HUDEP-2 (cell line): ENCODE measurements at regions not wholly inside any gene's neighbourhood (a gene's known extent, or its start where the extent isn't known, plus 50 kb on each side); places are given as distances from the start of the nearest gene placed in this dataset.

ENCODE experiments used
- DNase-seq, 76 experiments: peaks; one replicate each; lab custom pipeline; 2025; ENCODE audit not compliant: unreplicated experiment in 76 of 76; lab: John Stamatoyannopoulos, UW

GRCh38 chr3:182185313-182185712 lies 473.6 kb downstream of the SOX2 start:
- DNase-seq = no peak

GRCh38 chr3:182190056-182190455 lies 478.3 kb downstream of the SOX2 start:
- no peak for DNase-seq

GRCh38 chr3:182198345-182198744 lies 486.6 kb downstream of the SOX2 start:
- DNase-seq = no peak

- DNase-seq = no peak
Measured at GRCh38 chr3:182201456-182202168, 489.9 kb downstream of the SOX2 start.

GRCh38 chr3:182212479-182213076 lies 500.9 kb downstream of the SOX2 start:
- DNase-seq = no peak

GRCh38 chr3:182214416-182214815 lies 502.7 kb downstream of the SOX2 start:
- DNase-seq = no peak

- DNase-seq = no peak
Measured at GRCh38 chr3:182215881-182216280, 504.2 kb downstream of the SOX2 start.

GRCh38 chr3:182216311-182216970 lies 504.7 kb downstream of the SOX2 start:
- DNase-seq = no peak

- DNase-seq = no peak
Measured at GRCh38 chr3:182220013-182220412, 508.3 kb downstream of the SOX2 start.

- no peak for DNase-seq
Measured at GRCh38 chr3:182220471-182220870, 508.7 kb downstream of the SOX2 start.

GRCh38 chr3:182226995-182227394 lies 515.3 kb downstream of the SOX2 start:
- no peak for DNase-seq

- DNase-seq = no peak
Measured at GRCh38 chr3:182233405-182233804, 521.7 kb downstream of the SOX2 start.

- DNase-seq = no peak
Measured at GRCh38 chr3:182233957-182234356, 522.2 kb downstream of the SOX2 start.

GRCh38 chr3:182234881-182235280 lies 523.2 kb downstream of the SOX2 start:
- no peak for DNase-seq

- DNase-seq = no peak
Measured at GRCh38 chr3:182235504-182235903, 523.8 kb downstream of the SOX2 start.

GRCh38 chr3:182238126-182238525 lies 526.4 kb downstream of the SOX2 start:
- no peak for DNase-seq

GRCh38 chr3:182239316-182239715 lies 527.6 kb downstream of the SOX2 start:
- DNase-seq = no peak

- no peak for DNase-seq
Measured at GRCh38 chr3:182240474-182240873, 528.7 kb downstream of the SOX2 start.

- DNase-seq = no peak
Measured at GRCh38 chr3:182241196-182241765, 529.6 kb downstream of the SOX2 start.

GRCh38 chr3:182241766-182242488 lies 530.2 kb downstream of the SOX2 start:
- DNase-seq = no peak

GRCh38 chr3:182242489-182242942 lies 530.8 kb downstream of the SOX2 start:
- no peak for DNase-seq
